GM19468 (cell line): ENCODE measurements at regions not wholly inside any gene's neighbourhood (a gene's known extent, or its start where the extent isn't known, plus 50 kb on each side); places are given as distances from the start of the nearest gene placed in this dataset.

Experiments used
- ATAC-seq: cut with Tn5 transposase; IDR thresholded peaks from one replicate; pipeline ENCODE4 v1.9.1; 2021; ENCODE audit warnings: mild to moderate bottlenecking, moderate library complexity, moderate number of reproducible peaks; ENCODE audit not compliant: unreplicated experiment; ENCODE audit errors: extremely low read depth

- ATAC-seq, result no peak
Measured at GRCh38 chr2:217463402-217464075, 539.3 kb downstream of the TNS1 start.

GRCh38 chr2:217462121-217462520 is 540.7 kb downstream of the TNS1 start:
- no peak for ATAC-seq

GRCh38 chr2:217461674-217462073 is 541.1 kb downstream of the TNS1 start:
- no peak for ATAC-seq

GRCh38 chr2:217459680-217460405 is 543.0 kb downstream of the TNS1 start:
- ATAC-seq, result no peak

GRCh38 chr2:217459016-217459415 is 543.8 kb downstream of the TNS1 start:
- ATAC-seq, result no peak

GRCh38 chr2:217456016-217456415 is 546.8 kb downstream of the TNS1 start:
- no peak for ATAC-seq

GRCh38 chr2:217452928-217453327 is 549.9 kb downstream of the TNS1 start:
- no peak for ATAC-seq

- ATAC-seq, result no peak
Measured at GRCh38 chr2:217451666-217452065, 551.1 kb downstream of the TNS1 start.

- no peak for ATAC-seq
Measured at GRCh38 chr2:217449444-217449843, 553.4 kb downstream of the TNS1 start.

GRCh38 chr2:217448860-217449259 is 553.9 kb downstream of the TNS1 start:
- no peak for ATAC-seq

- no peak for ATAC-seq
Measured at GRCh38 chr2:217445723-217446122, 557.1 kb downstream of the TNS1 start.

- peak; percentile 38 for ATAC-seq
Measured at GRCh38 chr2:217444932-217445331, 557.9 kb downstream of the TNS1 start.

GRCh38 chr2:217444509-217444908 is 558.3 kb downstream of the TNS1 start:
- no peak for ATAC-seq

GRCh38 chr2:217443601-217444000 is 559.2 kb downstream of the TNS1 start:
- no peak for ATAC-seq

GRCh38 chr2:217440000-217440399 is 562.8 kb downstream of the TNS1 start:
- ATAC-seq, result peak; percentile 71

- ATAC-seq, result no peak
Measured at GRCh38 chr2:217438821-217439220, 564.0 kb downstream of the TNS1 start.

- no peak for ATAC-seq
Measured at GRCh38 chr2:217438136-217438535, 564.7 kb downstream of the TNS1 start.

- no peak for ATAC-seq
Measured at GRCh38 chr2:217437290-217437870, 565.4 kb downstream of the TNS1 start.

- ATAC-seq, result no peak
Measured at GRCh38 chr2:217436386-217436785, 566.4 kb downstream of the TNS1 start.

GRCh38 chr2:217434180-217434975 is 568.4 kb downstream of the TNS1 start:
- ATAC-seq, result peak; percentile 97

- no peak for ATAC-seq
Measured at GRCh38 chr2:217433522-217433921, 569.3 kb downstream of the TNS1 start.
